NCI-H1417 treated with DMSO at 0.1 percent for 48 hours (cell line): ENCODE measurements at regions not wholly inside any gene's neighbourhood (a gene's known extent, or its start where the extent isn't known, plus 50 kb on each side); places are given as distances from the start of the nearest gene placed in this dataset.
"Not testable (repeated sequence)": the region's sequence is repeated elsewhere in the genome, so short reads cannot be mapped to it uniquely, and the experiment has no call there.

Source experiments
- DNase-seq: peaks from one replicate; lab custom pipeline; 2025; lab: John Stamatoyannopoulos, UW

- DNase-seq: no peak
These were observed 205.6 kb downstream of the RTP5 start for GRCh38 chr2:242075168-242075567.

GRCh38 chr2:242075696-242076095 is 206.2 kb downstream of the RTP5 start:
- no peak for DNase-seq

- DNase-seq: not testable (repeated sequence)
These were observed 206.7 kb downstream of the RTP5 start for GRCh38 chr2:242076184-242076583.

- not testable (repeated sequence) for DNase-seq
These were observed 208.9 kb downstream of the RTP5 start for GRCh38 chr2:242078426-242078825.

GRCh38 chr2:242079792-242080191 is 210.3 kb downstream of the RTP5 start:
- not testable (repeated sequence) for DNase-seq

GRCh38 chr2:242080575-242081214 is 211.2 kb downstream of the RTP5 start:
- DNase-seq: not testable (repeated sequence)

GRCh38 chr2:242084034-242084433 is 214.5 kb downstream of the RTP5 start:
- DNase-seq: not testable (repeated sequence)

- not testable (repeated sequence) for DNase-seq
These were observed 215.6 kb downstream of the RTP5 start for GRCh38 chr2:242085024-242085674.

GRCh38 chr2:242085941-242086621 is 216.6 kb downstream of the RTP5 start:
- DNase-seq: no peak

GRCh38 chr2:242088044-242088443 is 218.5 kb downstream of the RTP5 start:
- not testable (repeated sequence) for DNase-seq

GRCh38 chr2:242088471-242089212 is 219.1 kb downstream of the RTP5 start:
- DNase-seq: peak; percentile 65

GRCh38 chr2:242089213-242089549 is 219.7 kb downstream of the RTP5 start:
- DNase-seq: not testable (repeated sequence)

GRCh38 chr2:242097278-242097677 is 227.7 kb downstream of the RTP5 start:
- DNase-seq: not testable (repeated sequence)

GRCh38 chr2:242098034-242098433 is 228.5 kb downstream of the RTP5 start:
- no peak for DNase-seq

GRCh38 chr2:242098445-242099128 is 229.1 kb downstream of the RTP5 start:
- no peak for DNase-seq

GRCh38 chr2:242103093-242103492 is 233.6 kb downstream of the RTP5 start:
- not testable (repeated sequence) for DNase-seq

- DNase-seq: not testable (repeated sequence)
These were observed 234.8 kb downstream of the RTP5 start for GRCh38 chr2:242104202-242104956.

- DNase-seq: not testable (repeated sequence)
These were observed 237.5 kb downstream of the RTP5 start for GRCh38 chr2:242107065-242107464.

- not testable (repeated sequence) for DNase-seq
These were observed 239.4 kb downstream of the RTP5 start for GRCh38 chr2:242108797-242109500.

- DNase-seq: not testable (repeated sequence)
These were observed 240.3 kb downstream of the RTP5 start for GRCh38 chr2:242109819-242110218.
